SJCRH30 (cell line): ENCODE measurements at regions not wholly inside any gene's neighbourhood (a gene's known extent, or its start where the extent isn't known, plus 50 kb on each side); places are given as distances from the start of the nearest gene placed in this dataset.

Source experiments
- DNase-seq, 2 experiments: peaks; one replicate each; pipeline ENCODE4 v3.0.0-alpha.2; 2015 to 2020
- H3K27ac ChIP-seq: fragments of 250-450 bp; sonication (Bioruptor Pico); 2 replicates; pipeline ENCODE4 v1.5.1; 2020; ENCODE audit warnings: mild to moderate bottlenecking, moderate library complexity
- H3K27me3 ChIP-seq: fragments of 250-450 bp; sonication (Bioruptor Pico); 2 replicates; pipeline ENCODE4 v1.5.1; 2020; ENCODE audit warnings: mild to moderate bottlenecking, moderate library complexity
- H3K36me3 ChIP-seq: fragments of 250-450 bp; sonication (Bioruptor Pico); 2 replicates; pipeline ENCODE4 v1.5.1; 2020; ENCODE audit warnings: mild to moderate bottlenecking, moderate library complexity
- H3K4me1 ChIP-seq: fragments of 250-450 bp; sonication (Bioruptor Pico); 2 replicates; pipeline ENCODE4 v1.5.1; 2020; ENCODE audit warnings: mild to moderate bottlenecking, moderate library complexity
- H3K4me3 ChIP-seq: fragments of 250-450 bp; sonication (Bioruptor Pico); 2 replicates; pipeline ENCODE4 v1.5.1; 2020; ENCODE audit warnings: mild to moderate bottlenecking, moderate library complexity
- H3K9me3 ChIP-seq: fragments of 250-450 bp; sonication (Bioruptor Pico); replicated peaks from 2 replicates; pipeline ENCODE4 v1.5.1; 2020; ENCODE audit warnings: mild to moderate bottlenecking, moderate library complexity

- Histone ChIP-seq H3K4me3 (no peak overlapping the region), H3K4me1 (no peaks in the 10 kb centered on the region), H3K27ac (no peak overlapping the region), H3K9me3 (no peaks in the 10 kb centered on the region), H3K36me3 (no peaks in the 10 kb centered on the region), H3K27me3 (no peaks in the 10 kb centered on the region)
- DNase-seq = no peak
Observed at GRCh38 chr18:47343291-47343690, 91.8 kb upstream of the SKOR2 start.

- H3K27ac ChIP-seq = no peak overlapping the region
- no peak for DNase-seq
- no peak overlapping the region for H3K4me3 ChIP-seq
- H3K4me1 ChIP-seq = no peaks in the 10 kb centered on the region
- no peaks in the 10 kb centered on the region for H3K27me3 ChIP-seq
- H3K9me3 ChIP-seq = no peaks in the 10 kb centered on the region
- no peaks in the 10 kb centered on the region for H3K36me3 ChIP-seq
Observed at GRCh38 chr18:47342566-47342965, 91.1 kb upstream of the SKOR2 start.

DNA sequence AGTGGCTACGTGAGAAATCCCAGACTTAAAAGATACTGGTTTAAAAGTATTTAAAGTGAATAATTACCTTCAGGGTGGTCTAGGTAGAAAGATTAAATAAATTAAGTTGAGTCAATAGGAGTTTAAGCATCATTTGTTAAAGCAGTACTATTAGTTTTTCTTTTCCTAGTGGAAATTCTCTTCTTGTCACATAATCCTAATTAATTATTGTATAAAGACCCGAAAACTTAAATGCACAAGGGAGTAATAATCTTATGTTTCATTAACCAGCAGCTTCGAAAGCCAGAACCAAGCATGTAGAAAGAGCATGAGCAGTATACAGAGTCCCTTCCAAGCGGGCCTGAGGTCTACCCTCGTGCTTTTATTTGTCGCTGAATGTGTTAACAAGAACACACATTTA lies 90.2 kb upstream of the SKOR2 start:
- Histone ChIP-seq H3K27me3 (no peaks in the 10 kb centered on the region), H3K9me3 (no peaks in the 10 kb centered on the region), H3K4me3 (no peak overlapping the region), H3K27ac (no peak overlapping the region), H3K4me1 (no peaks in the 10 kb centered on the region), H3K36me3 (no peaks in the 10 kb centered on the region)
- DNase-seq = no peak

GRCh38 chr18:47334966-47335365 lies 83.5 kb upstream of the SKOR2 start:
- Histone ChIP-seq H3K27me3 (no peaks in the 10 kb centered on the region), H3K36me3 (no peaks in the 10 kb centered on the region), H3K4me1 (no peaks in the 10 kb centered on the region), H3K9me3 (no peaks in the 10 kb centered on the region), H3K4me3 (no peak overlapping the region), H3K27ac (no peak overlapping the region)
- DNase-seq = no peak

DNA sequence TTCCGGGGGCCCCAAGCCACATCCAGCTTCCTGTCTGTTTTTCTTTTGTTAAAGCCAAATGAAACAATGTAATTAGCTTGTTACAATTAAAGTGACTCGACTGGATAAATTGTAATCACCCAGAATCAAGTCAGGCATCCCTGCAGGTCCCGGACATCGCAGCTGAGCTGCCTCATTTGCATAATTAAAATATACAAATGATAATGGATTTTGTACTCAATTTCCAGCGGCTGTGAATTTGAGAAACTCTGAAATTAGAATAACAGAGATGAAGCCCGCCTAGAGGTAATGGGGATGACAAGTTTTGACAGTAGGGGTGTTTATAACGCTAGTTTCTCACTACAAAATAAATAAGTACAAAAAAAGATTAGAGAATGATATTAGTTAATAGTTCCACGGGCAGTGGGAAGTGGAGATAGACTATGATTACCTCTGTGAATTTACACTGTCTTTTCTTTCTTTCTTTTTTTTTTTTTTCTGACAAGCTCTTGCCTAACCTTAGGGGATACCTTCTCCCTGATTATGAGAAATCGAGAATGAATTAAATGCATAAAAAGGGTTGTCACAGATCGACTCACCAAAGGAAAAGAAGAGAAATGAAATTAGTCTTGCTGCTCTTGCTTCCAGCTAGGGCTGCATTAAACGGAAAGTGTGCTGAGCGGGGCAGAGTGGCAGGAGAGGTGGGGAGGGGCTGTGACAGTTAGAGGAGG lies 82.6 kb upstream of the SKOR2 start:
- no peaks in the 10 kb centered on the region for H3K27me3 ChIP-seq
- no peak for DNase-seq

GRCh38 chr18:47331641-47332040 lies 80.2 kb upstream of the SKOR2 start:
- no peaks in the 10 kb centered on the region for H3K27me3 ChIP-seq
- no peak overlapping the region for H3K27ac ChIP-seq
- no peaks in the 10 kb centered on the region for H3K4me1 ChIP-seq
- no peaks in the 10 kb centered on the region for H3K9me3 ChIP-seq
- DNase-seq = no peak
- no peaks in the 10 kb centered on the region for H3K36me3 ChIP-seq
- H3K4me3 ChIP-seq = no peak overlapping the region

More for the DNA sequence above, 82.6 kb upstream of the SKOR2 start:
- H3K27ac ChIP-seq = no peak overlapping the region
- H3K36me3 ChIP-seq = no peaks in the 10 kb centered on the region
- no peaks in the 10 kb centered on the region for H3K4me1 ChIP-seq
- H3K9me3 ChIP-seq = no peaks in the 10 kb centered on the region
- H3K4me3 ChIP-seq = no peak overlapping the region

DNA sequence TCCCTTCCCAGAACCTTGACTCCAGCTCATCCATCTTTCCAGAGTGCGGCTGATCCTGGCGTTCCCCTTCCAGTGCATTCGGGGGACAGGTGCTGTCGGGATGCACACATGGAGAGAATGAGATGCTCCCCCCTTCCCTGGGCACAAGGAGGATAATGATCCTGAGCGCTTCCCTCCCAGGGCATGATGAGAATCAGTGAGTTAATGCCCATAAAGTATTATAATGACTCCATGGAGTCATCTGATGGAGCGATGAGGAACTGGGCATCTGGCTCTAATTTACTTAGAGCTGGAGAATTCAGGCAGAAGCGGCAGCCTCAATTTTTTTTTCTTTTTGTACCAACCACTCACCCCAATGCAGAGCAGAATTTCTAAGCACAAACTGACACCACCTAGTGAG lies 79.6 kb upstream of the SKOR2 start:
- Histone ChIP-seq H3K4me3 (no peak overlapping the region), H3K36me3 (no peaks in the 10 kb centered on the region), H3K4me1 (no peaks in the 10 kb centered on the region), H3K27me3 (no peaks in the 10 kb centered on the region), H3K9me3 (no peaks in the 10 kb centered on the region), H3K27ac (no peak overlapping the region)
- no peak for DNase-seq

DNA sequence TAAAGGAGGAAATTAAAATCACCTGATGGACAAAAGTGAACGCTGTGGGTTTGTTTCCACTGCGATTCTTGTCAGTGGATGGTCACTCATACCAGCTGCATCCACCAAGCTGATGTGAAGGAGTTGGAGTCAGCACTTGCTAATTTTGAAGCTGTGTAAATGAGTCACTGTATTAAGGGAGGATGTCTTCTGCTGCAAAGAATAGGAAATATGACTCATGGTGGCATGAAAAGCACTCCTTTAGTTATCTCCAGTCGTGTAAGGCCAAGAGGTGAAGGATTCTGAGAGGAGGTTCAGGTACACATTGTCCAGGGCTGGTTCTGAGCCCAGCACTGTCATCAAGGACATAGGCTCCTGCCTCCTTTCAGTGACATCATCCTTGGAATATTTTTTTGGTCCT lies 71.7 kb upstream of the SKOR2 start:
- no peak overlapping the region for H3K4me3 ChIP-seq
- H3K27ac ChIP-seq = no peak overlapping the region
- H3K9me3 ChIP-seq = no peaks in the 10 kb centered on the region
- DNase-seq = no peak
- H3K36me3 ChIP-seq = no peaks in the 10 kb centered on the region
- no peaks in the 10 kb centered on the region for H3K4me1 ChIP-seq
- no peaks in the 10 kb centered on the region for H3K27me3 ChIP-seq

GRCh38 chr18:47321815-47322214 lies 70.4 kb upstream of the SKOR2 start:
- no peak for DNase-seq
- no peaks in the 10 kb centered on the region for H3K4me1 ChIP-seq
- H3K4me3 ChIP-seq = no peak overlapping the region
- no peaks in the 10 kb centered on the region for H3K9me3 ChIP-seq
- no peaks in the 10 kb centered on the region for H3K36me3 ChIP-seq
- no peak overlapping the region for H3K27ac ChIP-seq
- no peaks in the 10 kb centered on the region for H3K27me3 ChIP-seq

- Histone ChIP-seq H3K27me3 (no peaks in the 10 kb centered on the region), H3K36me3 (no peaks in the 10 kb centered on the region), H3K27ac (no peak overlapping the region), H3K9me3 (no peaks in the 10 kb centered on the region), H3K4me1 (no peaks in the 10 kb centered on the region), H3K4me3 (no peak overlapping the region)
- DNase-seq = no peak
Observed at GRCh38 chr18:47317824-47318508, 66.5 kb upstream of the SKOR2 start.

DNA sequence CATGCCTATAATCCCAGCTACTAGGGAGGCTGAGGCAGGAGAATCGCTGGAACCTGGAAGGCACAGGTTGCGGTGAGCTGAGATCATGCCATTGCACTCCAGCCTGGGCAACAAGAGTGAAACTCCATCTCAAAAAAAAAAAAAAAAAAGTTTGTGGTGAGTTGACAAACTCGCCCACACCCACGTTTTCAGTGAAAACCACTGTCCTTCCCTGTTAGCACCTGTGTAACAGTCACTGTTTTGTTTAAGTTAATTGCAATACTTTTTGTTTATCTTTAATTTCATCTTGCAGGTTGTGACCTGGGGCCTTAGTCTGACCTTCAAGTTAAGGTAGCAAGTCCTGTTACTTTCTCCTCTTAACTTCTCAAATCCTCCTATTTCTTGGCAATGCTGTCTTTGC lies 65.5 kb upstream of the SKOR2 start:
- no peaks in the 10 kb centered on the region for H3K4me1 ChIP-seq
- no peak overlapping the region for H3K27ac ChIP-seq
- no peaks in the 10 kb centered on the region for H3K36me3 ChIP-seq
- no peak for DNase-seq
- no peak overlapping the region for H3K4me3 ChIP-seq
- H3K9me3 ChIP-seq = no peaks in the 10 kb centered on the region
- no peaks in the 10 kb centered on the region for H3K27me3 ChIP-seq

- no peaks in the 10 kb centered on the region for H3K9me3 ChIP-seq
- no peak overlapping the region for H3K4me3 ChIP-seq
- no peak for DNase-seq
- no peaks in the 10 kb centered on the region for H3K4me1 ChIP-seq
- no peak overlapping the region for H3K27ac ChIP-seq
- H3K27me3 ChIP-seq = no peaks in the 10 kb centered on the region
- H3K36me3 ChIP-seq = no peaks in the 10 kb centered on the region
Observed at GRCh38 chr18:47313901-47314300, 62.4 kb upstream of the SKOR2 start.

GRCh38 chr18:47311585-47311984 lies 60.1 kb upstream of the SKOR2 start:
- Histone ChIP-seq H3K4me3 (no peak overlapping the region), H3K27ac (no peak overlapping the region), H3K36me3 (no peaks in the 10 kb centered on the region), H3K9me3 (no peaks in the 10 kb centered on the region), H3K4me1 (no peaks in the 10 kb centered on the region), H3K27me3 (no peaks in the 10 kb centered on the region)
- no peak for DNase-seq
